ENCODE measurements at regions not wholly inside any gene's neighbourhood (a gene's known extent, or its start where the extent isn't known, plus 50 kb on each side); places are given as distances from the start of the nearest gene placed in this dataset.

- no peak for TF ChIP-seq CTCF (conservative IDR thresholded peaks at IDR 0.05; ENCODE audit: low read length)
- TF ChIP-seq EZH2phosphoT487 (IDR thresholded peaks at IDR 0.05; ENCODE audit: borderline replicate concordance, low read depth, low read length), result no peak
Observed at GRCh38 chr5:166803058-166803457, 1488.4 kb upstream of the WWC1 start.
